HepG2 (cell line): ENCODE measurements at regions not wholly inside any gene's neighbourhood (a gene's known extent, or its start where the extent isn't known, plus 50 kb on each side); places are given as distances from the start of the nearest gene placed in this dataset.

Experiments used
- ATAC-seq: fragments of 200-7000 bp; cut with Tn5 transposase; 3 replicates; pipeline ENCODE4 v1.9.1; 2020; ENCODE audit warnings: mild to moderate bottlenecking, moderate library complexity
- BruUV-seq: library from RNA; stranded (reverse); fragments of 400-500 nt; replicated peaks from 2 replicates; lab custom pipeline; 2021; lab: Mats Ljungman, UMichigan
- CTCF ChIA-PET: fragments of 300-600 bp; formaldehyde crosslinking; extraction: SDS; loops from one replicate; lab custom pipeline; 2021; ENCODE audit warnings: low total read pairs, inconsistent platforms, low intra/inter-chr PET ratio; lab: Yijun Ruan, JAX
- POLR2A ChIA-PET: fragments of 350-600 bp; sonication (Branson Sonifier 250); formaldehyde crosslinking; loops from one replicate; lab custom pipeline; 2020; ENCODE audit warnings: antibody characterized with exemption, inconsistent platforms; lab: Yijun Ruan, JAX
- DNase-seq: peaks from one replicate; pipeline ENCODE4 v3.0.0-alpha.2; 2015; ENCODE audit warnings: low spot score
- FAIRE-seq: peaks from 3 replicates; lab custom pipeline; 2011; peaks lifted over from hg19 to GRCh38; lab: Jason Lieb, UNC
- H2AFZ ChIP-seq: one replicate; pipeline ENCODE4 v1.6.1; 2011; ENCODE audit warnings: low read length, inconsistent platforms
- H3K27ac ChIP-seq: fragments of 300-600 bp; 3 replicates; pipeline ENCODE4 v1.8.0; 2011; ENCODE audit warnings: mixed run types, mild to moderate bottlenecking, mixed read lengths, low read length, inconsistent platforms; ENCODE audit not compliant: insufficient read depth; ENCODE audit errors: extremely low read length
- H3K27me3 ChIP-seq, 2 experiments: fragments of 200-600 bp in 1 of 2; 2 replicates in 1 of 2; 3 replicates in 1 of 2; pipeline versions ENCODE4 v1.6.0 to v1.8.0; 2011; ENCODE audit warnings: low read length in 2 of 2, mild to moderate bottlenecking in 2 of 2, moderate library complexity in 2 of 2, inconsistent platforms in 1 of 2; ENCODE audit not compliant: insufficient read depth in 2 of 2, control insufficient read depth in 1 of 2
- H3K36me3 ChIP-seq, 2 experiments: fragments of 200-600 bp in 1 of 2; replicated peaks in 1 of 2; 2 replicates in 1 of 2; 3 replicates in 1 of 2; pipeline versions ENCODE4 v1.5.1 to v1.8.0; 2011; ENCODE audit warnings: low read length in 2 of 2, inconsistent platforms in 1 of 2; ENCODE audit not compliant: insufficient read depth in 2 of 2, control insufficient read depth in 1 of 2
- H3K4me1 ChIP-seq: 2 replicates; pipeline ENCODE4 v1.5.1; 2012; ENCODE audit warnings: low read length, inconsistent platforms; ENCODE audit not compliant: insufficient read depth
- H3K4me2 ChIP-seq: 2 replicates; pipeline ENCODE4 v1.6.0; 2011; ENCODE audit warnings: low read depth, low read length, inconsistent platforms
- H3K4me3 ChIP-seq, 3 experiments: fragments of 200-600 bp in 1 of 3; sonication (generic), shearing (Covaris generic) in 1 of 3; replicated peaks in 1 of 3; 2 replicates each; pipeline ENCODE4 v1.5.1; 2011 to 2016; ENCODE audit warnings: low read length in 3 of 3, inconsistent platforms in 2 of 3, low read depth in 2 of 3, mild to moderate bottlenecking in 2 of 3, control low read depth in 1 of 3, mixed read lengths in 1 of 3; ENCODE audit not compliant: insufficient read depth in 1 of 3
- H3K79me2 ChIP-seq: one replicate; pipeline ENCODE4 v1.6.1; 2011; ENCODE audit warnings: low read length, inconsistent platforms; ENCODE audit not compliant: insufficient read depth
- H3K9ac ChIP-seq: 2 replicates; pipeline ENCODE4 v1.6.0; 2011; ENCODE audit warnings: mild to moderate bottlenecking, low read depth, low read length, inconsistent platforms; ENCODE audit not compliant: insufficient read depth
- H3K9me3 ChIP-seq: 2 replicates; pipeline ENCODE4 v1.5.1; 2012; ENCODE audit warnings: mild to moderate bottlenecking, low read length
- H4K20me1 ChIP-seq: 2 replicates; pipeline ENCODE4 v1.6.0; 2011; ENCODE audit warnings: inconsistent platforms, mild to moderate bottlenecking, low read length, moderate library complexity; ENCODE audit not compliant: insufficient read depth
- BHLHE40 ChIP-seq: IDR thresholded peaks from 2 replicates; pipeline ENCODE4 v1.6.1; 2011; ENCODE audit warnings: low read length, improper control_type of control experiment
- CCDC6 ChIP-seq: sonication (generic); formaldehyde crosslinking; IDR thresholded peaks from 2 replicates; pipeline ENCODE4 v1.8.1; 2022; ENCODE audit warnings: mild to moderate bottlenecking, missing genetic modification reagents, moderate library complexity
- CHD2 ChIP-seq: IDR thresholded peaks from 2 replicates; pipeline ENCODE4 v1.6.1; 2011; ENCODE audit warnings: low read depth, low read length, improper control_type of control experiment
- ESRRA ChIP-seq: sonication (generic); formaldehyde crosslinking; IDR thresholded peaks from 2 replicates; pipeline ENCODE4 v1.5.1; 2020; ENCODE audit warnings: mild to moderate bottlenecking, low read depth, missing genetic modification reagents
- HNRNPH1 ChIP-seq: fragments of 200-400 bp; formaldehyde crosslinking; optimal IDR thresholded peaks from 2 replicates; pipeline ENCODE3; 2017; ENCODE audit warnings: mild to moderate bottlenecking, low read depth, low read length
- LBX2 ChIP-seq: sonication (generic); formaldehyde crosslinking; IDR thresholded peaks from 2 replicates; pipeline ENCODE4 v1.5.0; 2020; ENCODE audit warnings: missing genetic modification reagents, mild to moderate bottlenecking, borderline replicate concordance
- MLX ChIP-seq: IDR thresholded peaks from 2 replicates; pipeline ENCODE4 v1.6.1; 2016
- POGZ ChIP-seq: sonication (generic); formaldehyde crosslinking; IDR thresholded peaks from 2 replicates; pipeline ENCODE4 v1.4.0; 2020; ENCODE audit warnings: mild to moderate bottlenecking, missing genetic modification reagents
- PRDM15 ChIP-seq: sonication (generic); formaldehyde crosslinking; IDR thresholded peaks from 2 replicates; pipeline ENCODE4 v1.4.0; 2020; ENCODE audit warnings: missing genetic modification reagents
- RFX5 ChIP-seq: IDR thresholded peaks from 2 replicates; pipeline ENCODE4 v1.6.1; 2011; ENCODE audit warnings: low read depth, low read length, improper control_type of control experiment
- SAFB2 ChIP-seq: sonication (generic); formaldehyde crosslinking; IDR thresholded peaks from 2 replicates; pipeline ENCODE4 v1.5.1; 2020; ENCODE audit warnings: missing genetic modification reagents, low read depth, mild to moderate bottlenecking, borderline replicate concordance
- SALL2 ChIP-seq: sonication (generic); formaldehyde crosslinking; IDR thresholded peaks from 2 replicates; pipeline ENCODE4 v1.8.1; 2023; ENCODE audit warnings: mild to moderate bottlenecking, missing genetic modification reagents, inconsistent platforms
- SP2 ChIP-seq: sonication (generic); formaldehyde crosslinking; IDR thresholded peaks from 2 replicates; pipeline ENCODE4 v1.5.1; 2020; ENCODE audit warnings: mild to moderate bottlenecking, missing genetic modification reagents
- TAF1 ChIP-seq: sonication (generic); formaldehyde crosslinking; IDR thresholded peaks from 2 replicates; pipeline ENCODE4 v1.4.0; 2020; ENCODE audit warnings: missing genetic modification reagents
- ZNF30 ChIP-seq: sonication (generic); formaldehyde crosslinking; IDR thresholded peaks from 2 replicates; pipeline ENCODE4 v1.5.0; 2020; ENCODE audit warnings: mild to moderate bottlenecking, missing genetic modification reagents
- ZNF432 ChIP-seq: sonication (generic); formaldehyde crosslinking; IDR thresholded peaks from 2 replicates; pipeline ENCODE4 v1.5.0; 2020; ENCODE audit warnings: missing genetic modification reagents, mild to moderate bottlenecking, borderline replicate concordance
- WGBS: methylation state at CpG from one replicate; pipeline ENCODE4 v1.1.6; 2017; ENCODE audit warnings: low lambda C conversion rate; 5-methylcytosine and 5-hydroxymethylcytosine counted together
- in situ Hi-C: cut with HindIII; loops from 2 replicates; pipeline ENCODE4 v1.10.0; 2017; ENCODE audit warnings: low pct_unique_long_range_greater_than_20kb; ENCODE audit not compliant: extremely low pct_ligation_motif_present
- intact Hi-C: fragments of 100-400 bp; cut with micrococcal nuclease; formaldehyde crosslinking; loops from one replicate; pipeline ENCODE4 v1.10.0; 2022; ENCODE audit not compliant: unreplicated experiment

GRCh38 chr3:188046561-188047211, 107.3 kb upstream of the LPP start:
- H3K27me3 ChIP-seq: no peaks in the 10 kb centered on the region
- no peak for DNase-seq
- H3K4me3 ChIP-seq: no peak overlapping the region
- intact Hi-C loops (no loop called here), in situ Hi-C loops (loop anchor here (10.0 kb wide), 1 partner anchor 908 kb away; no protein-coding TSS in a partner anchor)
- FAIRE-seq: peak; percentile 56
- H4K20me1 ChIP-seq: no peaks in the 10 kb centered on the region
- H3K27ac ChIP-seq: no peak overlapping the region
- H2AFZ ChIP-seq: no peak overlapping the region
- CTCF ChIA-PET: no interaction called here
- BruUV-seq: no TSS peak
- POLR2A ChIA-PET: no interaction called here
- H3K9me3 ChIP-seq: no peaks in the 10 kb centered on the region
- peaks cover 45% of the 10 kb centered on the region for H3K4me1 ChIP-seq
- H3K9ac ChIP-seq: no peak overlapping the region
- ATAC-seq: no peak
- TF ChIP-seq HNRNPH1 (no peak), SALL2 (CRISPR knock-in tag) (no peak), ZNF432 (CRISPR knock-in tag) (no peak), RFX5 (no peak), ZNF30 (CRISPR knock-in tag) (no peak), CCDC6 (no peak), LBX2 (CRISPR knock-in tag) (no peak), SP2 (CRISPR knock-in tag) (no peak), TAF1 (no peak), CHD2 (no peak), MLX (CRISPR knock-in tag) (no peak), ESRRA (CRISPR knock-in tag) (no peak), PRDM15 (CRISPR knock-in tag) (no peak), POGZ (CRISPR knock-in tag) (no peak), BHLHE40 (no peak), SAFB2 (CRISPR knock-in tag) (no peak)
- TF ChIP-seq, all 625 proteins: peak for 0
- 100% methylated on average over 2 of the region's 2 CpGs for WGBS
- no peak overlapping the region for H3K4me2 ChIP-seq
- H3K36me3 ChIP-seq: no peaks in the 10 kb centered on the region
- no peaks in the 10 kb centered on the region for H3K79me2 ChIP-seq
